Fibroblast of lung (primary cell): ENCODE measurements at regions not wholly inside any gene's neighbourhood (a gene's known extent, or its start where the extent isn't known, plus 50 kb on each side); places are given as distances from the start of the nearest gene placed in this dataset.

Experiments used
- CTCF ChIP-seq, 2 donors: IDR thresholded peaks in 1 of 2; conservative IDR thresholded peaks in 1 of 2; 1 replicate in 1 of 2; 2 replicates in 1 of 2; pipeline ENCODE4 v1.5.1; 2011 to 2012; ENCODE audit warnings: low read length in 2 of 2, control low read depth in 1 of 2, inconsistent platforms in 1 of 2, low read depth in 1 of 2, mild to moderate bottlenecking in 1 of 2
- EZH2 ChIP-seq: IDR thresholded peaks from 2 replicates; pipeline ENCODE4 v1.5.1; 2012; ENCODE audit warnings: low read length, control low read depth, mild to moderate bottlenecking; ENCODE audit errors: missing control alignments

- TF ChIP-seq CTCF (conservative IDR thresholded peaks at IDR 0.05 in 1 of 2, IDR thresholded peaks at IDR 0.05 in 1 of 2; ENCODE audit: low read depth in 1 of 2, low read length in 2 of 2), result no peak
- no peak for TF ChIP-seq EZH2
Measured at GRCh38 chr11:127507851-127508250, 507.3 kb upstream of the KIRREL3 start.
